ENCODE measurements at regions not wholly inside any gene's neighbourhood (a gene's known extent, or its start where the extent isn't known, plus 50 kb on each side); places are given as distances from the start of the nearest gene placed in this dataset.

GRCh38 chr16:35735403-35736251 lies 2276.2 kb downstream of the TP53TG3F start:
- no peak for DNase-seq

GRCh38 chr16:35736546-35736945 lies 2277.1 kb downstream of the TP53TG3F start:
- no peak for DNase-seq

DNA sequence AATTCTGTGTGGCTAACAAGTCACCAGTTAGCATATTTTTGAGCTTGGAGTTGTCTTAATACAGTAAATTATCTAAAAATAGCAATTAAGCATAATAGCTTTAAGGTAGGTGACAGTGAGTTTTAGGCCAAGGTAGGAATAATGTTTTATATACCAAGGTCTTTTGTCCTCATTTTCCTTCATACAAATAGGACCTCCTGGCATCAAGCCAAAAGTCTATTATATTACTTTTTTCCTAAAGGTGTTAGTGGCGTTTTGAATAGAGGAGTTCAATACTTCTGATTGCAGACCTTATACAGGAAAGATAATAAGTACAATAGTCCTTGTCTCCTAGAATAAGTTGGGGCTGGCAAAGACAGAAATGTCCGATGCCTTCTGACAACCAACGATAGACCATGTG lies 2277.7 kb downstream of the TP53TG3F start:
- DNase-seq = no peak

- no peak for DNase-seq
These were observed 2282.1 kb downstream of the TP53TG3F start for GRCh38 chr16:35741546-35741945.

- no peak for DNase-seq
These were observed 2283.8 kb downstream of the TP53TG3F start for GRCh38 chr16:35743101-35743692.

DNA sequence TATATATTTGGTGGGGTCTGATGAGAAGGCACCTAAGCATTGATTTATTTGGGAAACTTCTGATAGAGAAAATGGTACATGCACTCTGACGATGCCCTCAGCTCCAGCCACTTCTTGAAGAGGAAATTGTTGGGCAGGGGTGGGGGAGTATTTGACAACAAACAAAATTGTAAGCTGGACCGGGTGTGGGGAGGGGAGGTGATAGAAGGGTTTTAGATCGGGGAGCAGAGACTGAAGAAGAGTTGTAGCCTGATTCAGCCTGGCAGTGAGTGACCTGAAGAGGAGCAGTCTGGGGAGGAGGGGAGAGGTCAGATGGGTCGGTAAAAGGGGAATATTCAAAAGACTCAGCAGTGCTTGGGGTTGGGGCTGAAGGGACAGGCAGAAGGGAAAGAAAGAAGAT lies 2284.7 kb downstream of the TP53TG3F start:
- no peak for DNase-seq

GRCh38 chr16:35744726-35745125 lies 2285.3 kb downstream of the TP53TG3F start:
- no peak for DNase-seq

DNA sequence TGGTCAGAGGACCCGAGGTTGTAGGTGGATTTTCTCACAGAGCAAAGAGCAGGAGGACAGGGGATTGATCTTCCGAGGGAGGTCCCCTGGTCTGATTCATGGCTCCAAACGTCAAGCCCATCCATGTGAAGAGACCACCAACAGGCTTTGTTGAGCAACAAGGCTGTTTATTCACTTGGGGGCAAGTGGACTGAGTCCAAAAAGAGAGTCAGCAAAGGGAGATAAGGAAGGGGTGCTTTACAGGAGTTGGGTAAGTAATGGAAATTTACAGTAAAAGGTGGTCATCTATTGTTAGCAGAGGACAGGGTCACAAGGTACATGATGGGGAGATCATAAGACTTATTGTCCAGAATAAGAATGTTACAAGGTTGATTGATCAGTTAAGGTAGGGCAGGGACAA lies 2285.8 kb downstream of the TP53TG3F start:
- DNase-seq = no peak

DNA sequence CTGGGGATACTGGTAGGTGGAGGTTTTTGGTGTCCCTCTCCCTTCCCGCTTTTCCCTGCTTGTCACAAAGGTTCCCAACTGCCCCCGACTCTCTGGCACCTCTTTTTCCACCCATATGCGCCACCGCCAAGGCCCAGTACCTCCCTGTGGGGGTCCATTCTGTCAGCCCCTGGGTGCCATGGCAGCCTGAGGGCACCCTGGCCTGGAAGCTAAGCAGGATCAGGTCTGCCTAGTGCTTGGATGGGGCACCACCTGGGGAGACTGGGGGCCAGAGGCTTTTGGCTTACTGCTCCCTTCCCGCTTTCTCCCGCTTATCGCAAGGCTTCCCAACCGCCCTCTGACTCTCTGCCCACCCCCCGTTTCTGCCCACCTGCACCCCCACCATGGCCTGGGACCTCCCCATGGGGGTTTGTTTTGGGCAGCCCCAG lies 2286.4 kb downstream of the TP53TG3F start:
- no peak for DNase-seq

DNA sequence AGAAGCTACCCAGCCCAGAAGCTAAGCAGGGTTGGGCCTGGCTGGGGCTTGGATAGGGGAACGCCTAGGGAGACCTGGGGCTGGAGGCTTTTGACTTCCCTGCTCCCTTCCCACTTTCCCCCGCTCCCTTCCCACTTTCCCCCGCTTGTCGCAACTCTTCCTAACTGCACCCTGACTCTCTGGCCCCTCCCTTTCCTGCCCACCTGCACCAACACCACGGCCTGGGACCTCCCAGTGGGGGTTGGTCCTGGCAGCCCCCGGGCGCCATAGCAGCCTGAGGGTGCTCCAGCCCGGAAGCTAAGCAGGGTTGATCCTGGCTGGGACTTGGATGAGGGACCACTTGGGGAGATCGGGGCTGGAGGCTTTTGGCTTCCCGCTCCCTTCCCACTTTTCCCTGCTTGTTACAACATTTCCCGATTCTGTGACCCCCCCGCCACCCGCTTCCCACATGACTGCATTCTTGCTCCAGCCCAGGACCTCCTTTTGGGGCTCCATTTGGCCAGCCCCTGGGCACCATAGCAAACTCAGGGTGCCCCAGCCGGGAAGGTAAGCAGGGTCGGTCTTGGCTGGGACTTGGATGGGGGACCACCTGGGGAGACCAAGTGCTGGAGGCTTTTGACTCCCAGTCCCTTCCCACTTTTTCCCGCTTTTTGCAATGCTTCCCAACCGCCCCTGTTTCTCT lies 2287.0 kb downstream of the TP53TG3F start:
- DNase-seq = no peak

GRCh38 chr16:35746963-35747657 lies 2287.7 kb downstream of the TP53TG3F start:
- DNase-seq = no peak

GRCh38 chr16:35747658-35748455 lies 2288.4 kb downstream of the TP53TG3F start:
- no peak for DNase-seq

DNA sequence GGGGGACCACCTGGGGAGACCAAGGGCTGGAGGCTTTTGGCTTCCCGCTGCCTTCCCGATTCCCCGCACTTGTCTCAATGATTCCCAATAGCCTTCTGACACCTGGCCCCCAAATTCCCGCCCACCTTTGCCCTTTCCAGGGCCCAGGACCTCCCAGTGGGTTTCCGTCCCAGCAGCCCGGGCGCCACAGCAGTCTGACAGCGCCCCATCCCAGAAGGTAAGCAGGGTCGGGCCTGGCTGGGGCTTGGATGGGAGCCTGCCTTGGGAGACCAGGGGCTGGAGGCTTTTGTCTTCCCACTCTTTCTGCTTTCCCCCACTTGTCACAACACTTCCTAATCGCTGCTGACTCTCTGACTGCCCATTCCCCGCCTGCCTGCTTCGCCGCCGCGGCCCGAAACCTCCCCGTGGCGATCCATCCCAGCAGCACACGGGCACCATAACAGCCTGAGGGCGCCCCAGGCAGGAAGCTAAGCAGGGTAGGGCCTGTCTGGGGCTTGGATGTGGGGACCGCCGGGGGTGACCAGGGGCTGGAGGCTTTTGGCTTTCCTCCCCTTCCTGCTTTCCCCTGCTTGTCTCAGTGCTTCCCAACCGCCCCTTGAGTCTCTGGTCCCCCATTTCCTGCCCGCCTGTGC lies 2289.3 kb downstream of the TP53TG3F start:
- no peak for DNase-seq

GRCh38 chr16:35749253-35750141 lies 2290.1 kb downstream of the TP53TG3F start:
- no peak for DNase-seq

DNA sequence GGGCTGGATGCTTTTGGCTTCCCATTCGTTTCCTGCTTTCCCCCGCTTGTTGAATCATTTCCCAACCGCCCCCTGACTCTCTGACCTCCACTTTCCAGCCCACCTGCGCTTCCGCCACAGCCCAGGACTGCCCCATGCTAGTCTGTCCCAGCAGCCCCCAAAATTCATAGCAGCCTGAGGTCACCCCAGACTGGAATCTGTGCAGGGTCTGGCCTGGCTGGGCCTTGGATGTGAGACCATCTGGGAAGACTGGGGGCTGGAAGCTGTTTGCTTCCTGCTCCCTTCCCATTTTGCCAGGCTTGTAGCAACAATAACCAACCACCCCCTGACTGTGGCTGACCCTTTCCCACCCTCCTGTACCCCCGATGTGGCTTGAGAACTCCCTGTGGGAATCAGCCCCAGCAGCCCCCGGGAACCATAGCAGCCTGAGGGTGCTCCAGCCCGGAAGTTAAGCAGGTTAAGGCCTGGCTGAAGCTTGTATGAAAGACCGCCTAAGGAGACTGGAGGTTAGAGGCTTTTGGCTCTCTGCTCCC lies 2290.8 kb downstream of the TP53TG3F start:
- DNase-seq = no peak

DNA sequence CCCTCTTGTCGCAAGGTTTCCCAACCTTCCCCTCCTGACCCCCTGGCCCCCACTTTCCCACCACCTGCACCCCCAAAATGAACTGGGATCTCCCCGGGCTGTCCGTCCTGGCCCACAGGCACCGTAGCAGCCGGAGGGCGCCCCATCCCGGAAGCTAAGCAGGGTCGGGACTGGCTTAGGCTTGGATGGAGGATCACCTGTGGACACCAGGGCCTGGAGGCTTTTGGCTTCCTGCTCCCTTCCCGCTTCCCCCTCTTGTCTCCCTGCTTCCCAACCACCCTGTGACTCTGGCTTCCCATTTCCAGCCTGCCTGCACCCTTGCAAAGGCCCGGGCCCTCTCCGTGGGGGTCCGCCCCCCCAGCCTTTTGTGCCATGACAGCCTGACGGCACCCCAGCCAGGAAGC lies 2291.3 kb downstream of the TP53TG3F start:
- no peak for DNase-seq

- no peak for DNase-seq
These were observed 2292.0 kb downstream of the TP53TG3F start for GRCh38 chr16:35751191-35751941.

- no peak for DNase-seq
These were observed 2292.8 kb downstream of the TP53TG3F start for GRCh38 chr16:35752012-35752772.
